Adrenal gland (tissue), 5 donors: ENCODE measurements at regions not wholly inside any gene's neighbourhood (a gene's known extent, or its start where the extent isn't known, plus 50 kb on each side); places are given as distances from the start of the nearest gene placed in this dataset.

Experiments
- POLR2A ChIP-seq, 2 donors: fragments of 450-650 bp; IDR thresholded peaks; one replicate each; pipeline ENCODE4 v1.6.1; 2017; ENCODE audit warnings: antibody characterized with exemption in 2 of 2, mild to moderate bottlenecking in 2 of 2, moderate library complexity in 1 of 2
- TF ChIP-seq, protein P1 (sequence below), 6 experiments: fragments of 450-650 bp in 4 of 6; fragments of 200-600 bp in 2 of 6; sonication (generic) in 1 of 6; IDR thresholded peaks; 1 replicate in 5 of 6; 2 replicates in 1 of 6; pipeline versions ENCODE4 v1.5.1 to v1.8.0; 2016 to 2021; ENCODE audit warnings: antibody characterized with exemption in 6 of 6, mild to moderate bottlenecking in 2 of 6, moderate library complexity in 1 of 6
- donor health status: DM: no; HTN: no; CAD: no.

DNA sequence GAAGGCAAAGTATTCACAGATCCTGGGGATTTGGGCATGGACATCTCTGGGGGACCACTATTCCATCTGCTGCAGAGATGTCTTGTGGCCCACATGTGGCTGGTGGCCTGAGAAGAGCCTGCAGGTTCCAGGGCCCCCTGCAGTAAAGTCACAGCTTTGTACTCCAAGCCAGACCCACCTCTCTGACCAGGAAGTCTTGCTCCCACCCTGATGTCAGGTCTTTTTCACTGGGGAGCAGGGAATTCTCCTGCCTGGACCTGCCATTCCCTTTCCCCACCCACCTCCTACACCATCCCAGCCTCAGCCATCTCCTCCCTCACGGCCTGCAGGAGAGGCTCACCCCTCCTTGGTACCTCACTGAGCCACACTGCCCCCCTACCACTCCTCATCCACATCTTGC is 211.8 kb downstream of the SMAD2 start:
- TF ChIP-seq, protein P1, sequence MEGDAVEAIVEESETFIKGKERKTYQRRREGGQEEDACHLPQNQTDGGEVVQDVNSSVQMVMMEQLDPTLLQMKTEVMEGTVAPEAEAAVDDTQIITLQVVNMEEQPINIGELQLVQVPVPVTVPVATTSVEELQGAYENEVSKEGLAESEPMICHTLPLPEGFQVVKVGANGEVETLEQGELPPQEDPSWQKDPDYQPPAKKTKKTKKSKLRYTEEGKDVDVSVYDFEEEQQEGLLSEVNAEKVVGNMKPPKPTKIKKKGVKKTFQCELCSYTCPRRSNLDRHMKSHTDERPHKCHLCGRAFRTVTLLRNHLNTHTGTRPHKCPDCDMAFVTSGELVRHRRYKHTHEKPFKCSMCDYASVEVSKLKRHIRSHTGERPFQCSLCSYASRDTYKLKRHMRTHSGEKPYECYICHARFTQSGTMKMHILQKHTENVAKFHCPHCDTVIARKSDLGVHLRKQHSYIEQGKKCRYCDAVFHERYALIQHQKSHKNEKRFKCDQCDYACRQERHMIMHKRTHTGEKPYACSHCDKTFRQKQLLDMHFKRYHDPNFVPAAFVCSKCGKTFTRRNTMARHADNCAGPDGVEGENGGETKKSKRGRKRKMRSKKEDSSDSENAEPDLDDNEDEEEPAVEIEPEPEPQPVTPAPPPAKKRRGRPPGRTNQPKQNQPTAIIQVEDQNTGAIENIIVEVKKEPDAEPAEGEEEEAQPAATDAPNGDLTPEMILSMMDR (IDR thresholded peaks at IDR 0.05), result no peak
- TF ChIP-seq POLR2A (IDR thresholded peaks at IDR 0.05), result no peak
